Caco-2 (cell line): ENCODE measurements at regions not wholly inside any gene's neighbourhood (a gene's known extent, or its start where the extent isn't known, plus 50 kb on each side); places are given as distances from the start of the nearest gene placed in this dataset.

Experiments
- BruUV-seq: library from RNA; stranded (reverse); fragments of 400-500 nt; replicated peaks from 2 replicates; lab custom pipeline; 2021; lab: Mats Ljungman, UMichigan
- CTCF ChIA-PET: fragments of 300-600 bp; sonication (Branson Sonifier 250); formaldehyde crosslinking; loops from one replicate; lab custom pipeline; 2022; ENCODE audit warnings: antibody characterized with exemption; lab: Charles Lee
- POLR2A ChIA-PET: fragments of 300-600 bp; sonication (Branson Sonifier 250); formaldehyde crosslinking; loops from one replicate; lab custom pipeline; 2022; ENCODE audit warnings: antibody characterized with exemption; lab: Charles Lee
- DNase-seq, 2 experiments: peaks; one replicate each; pipeline versions ENCODE4 v3.0.0 to v3.0.0-alpha.2; 2020 to 2022
- H3K27me3 ChIP-seq: replicated peaks from 2 replicates; pipeline ENCODE4 v1.6.0; 2011; ENCODE audit warnings: low read length; ENCODE audit not compliant: control insufficient read depth, insufficient read depth
- H3K36me3 ChIP-seq: 2 replicates; pipeline ENCODE4 v1.5.1; 2011; ENCODE audit warnings: low read length; ENCODE audit not compliant: control insufficient read depth, insufficient read depth
- H3K4me1 ChIP-seq: fragments of 250-450 bp; sonication (Bioruptor Pico); 2 replicates; pipeline ENCODE4 v1.5.1; 2020; ENCODE audit warnings: mild to moderate bottlenecking
- H3K4me3 ChIP-seq: 2 replicates; pipeline ENCODE4 v1.5.1; 2011; ENCODE audit warnings: low read depth, mild to moderate bottlenecking, control low read depth, low read length
- H3K9me3 ChIP-seq: fragments of 250-450 bp; sonication (Bioruptor Pico); 2 replicates; pipeline ENCODE4 v1.5.1; 2020; ENCODE audit warnings: mild to moderate bottlenecking, moderate library complexity
- H3K27ac Mint-ChIP-seq: one replicate; pipeline ENCODE4 v1.8.0; 2022; ENCODE audit warnings: mixed read lengths; ENCODE audit not compliant: unreplicated experiment
- H3K27me3 Mint-ChIP-seq: one replicate; pipeline ENCODE4 v1.8.0; 2022; ENCODE audit warnings: mixed read lengths; ENCODE audit not compliant: insufficient read depth, unreplicated experiment
- H3K36me3 Mint-ChIP-seq: one replicate; pipeline ENCODE4 v1.8.0; 2022; ENCODE audit warnings: mild to moderate bottlenecking, mixed read lengths; ENCODE audit not compliant: insufficient read depth, unreplicated experiment
- H3K4me1 Mint-ChIP-seq: one replicate; pipeline ENCODE4 v1.8.0; 2022; ENCODE audit warnings: low read depth, mixed read lengths; ENCODE audit not compliant: unreplicated experiment
- H3K4me3 Mint-ChIP-seq: one replicate; pipeline ENCODE4 v1.8.0; 2022; ENCODE audit warnings: mild to moderate bottlenecking, moderate library complexity, mixed read lengths; ENCODE audit not compliant: unreplicated experiment
- H3K9me3 Mint-ChIP-seq: one replicate; pipeline ENCODE4 v1.8.0; 2022; ENCODE audit warnings: mixed read lengths; ENCODE audit not compliant: unreplicated experiment
- intact Hi-C: fragments of 100-400 bp; cut with micrococcal nuclease; formaldehyde crosslinking; loops from one replicate; pipeline ENCODE4 v1.10.0; 2022; ENCODE audit not compliant: unreplicated experiment
- TF ChIP-seq, protein P1 (sequence below), 2 experiments: fragments of 200-600 bp in 1 of 2; IDR thresholded peaks; 1 replicate in 1 of 2; 2 replicates in 1 of 2; pipeline versions ENCODE4 v1.5.1 to v1.8.0; 2011 to 2022; ENCODE audit warnings: antibody characterized with exemption in 1 of 2, control low read depth in 1 of 2, inconsistent platforms in 1 of 2, low read depth in 1 of 2, low read length in 1 of 2, mild to moderate bottlenecking in 1 of 2, moderate library complexity in 1 of 2; ENCODE audit not compliant: insufficient read depth in 1 of 2, severe bottlenecking in 1 of 2, unreplicated experiment in 1 of 2

DNA sequence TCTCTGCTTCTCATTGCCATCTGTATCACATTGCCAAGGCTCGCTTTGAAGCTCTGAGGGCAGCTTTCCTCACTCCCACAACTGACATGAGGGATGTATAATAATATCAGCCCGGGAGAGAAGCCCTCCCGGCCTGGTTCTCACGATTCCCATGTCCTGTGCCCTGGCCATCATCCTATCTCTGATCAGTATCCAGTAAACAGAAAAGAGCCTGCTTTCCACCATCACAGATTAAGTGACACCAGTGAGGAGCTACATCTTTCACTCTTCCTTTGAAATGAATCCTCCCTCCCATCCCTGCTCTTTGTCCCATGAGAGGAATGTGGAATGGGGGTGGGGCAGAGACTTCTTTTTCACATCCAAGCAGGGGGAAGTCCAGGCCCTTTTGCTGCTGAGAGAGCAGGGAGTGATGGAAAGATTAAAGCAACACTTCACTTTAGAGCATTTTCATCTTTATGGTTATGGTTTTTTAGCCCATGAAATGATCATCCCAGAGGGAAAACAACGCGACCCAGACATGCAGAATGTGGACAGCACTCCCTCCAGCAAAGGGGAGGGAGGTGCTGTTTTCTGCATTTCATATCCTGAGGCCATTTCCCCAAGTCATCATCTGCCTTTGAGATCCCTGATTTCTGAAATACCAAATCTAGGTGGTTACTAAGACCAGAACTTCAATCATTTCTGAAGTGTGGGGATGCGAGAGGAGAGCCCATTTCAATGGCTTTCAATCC lies 84.6 kb upstream of the LYZL1 start:
- H3K4me1 ChIP-seq = peaks cover 14% of the 10 kb centered on the region
- no peaks in the 10 kb centered on the region for H3K36me3 ChIP-seq
- intact Hi-C loops = loop anchor here (2.0 kb wide), 1 partner anchor 35 kb away; no protein-coding TSS in a partner anchor
- Mint-ChIP-seq H3K4me3 (no peak overlapping the region), H3K36me3 (no peaks in the 10 kb centered on the region), H3K4me1 (peaks cover 16% of the 10 kb centered on the region), H3K9me3 (peaks cover under 1% of the 10 kb centered on the region), H3K27ac (peak overlapping the region; percentile 54), H3K27me3 (no peaks in the 10 kb centered on the region)
- no TSS peak for BruUV-seq
- no peaks in the 10 kb centered on the region for H3K9me3 ChIP-seq
- H3K4me3 ChIP-seq = no peak overlapping the region
- TF ChIP-seq, protein P1, sequence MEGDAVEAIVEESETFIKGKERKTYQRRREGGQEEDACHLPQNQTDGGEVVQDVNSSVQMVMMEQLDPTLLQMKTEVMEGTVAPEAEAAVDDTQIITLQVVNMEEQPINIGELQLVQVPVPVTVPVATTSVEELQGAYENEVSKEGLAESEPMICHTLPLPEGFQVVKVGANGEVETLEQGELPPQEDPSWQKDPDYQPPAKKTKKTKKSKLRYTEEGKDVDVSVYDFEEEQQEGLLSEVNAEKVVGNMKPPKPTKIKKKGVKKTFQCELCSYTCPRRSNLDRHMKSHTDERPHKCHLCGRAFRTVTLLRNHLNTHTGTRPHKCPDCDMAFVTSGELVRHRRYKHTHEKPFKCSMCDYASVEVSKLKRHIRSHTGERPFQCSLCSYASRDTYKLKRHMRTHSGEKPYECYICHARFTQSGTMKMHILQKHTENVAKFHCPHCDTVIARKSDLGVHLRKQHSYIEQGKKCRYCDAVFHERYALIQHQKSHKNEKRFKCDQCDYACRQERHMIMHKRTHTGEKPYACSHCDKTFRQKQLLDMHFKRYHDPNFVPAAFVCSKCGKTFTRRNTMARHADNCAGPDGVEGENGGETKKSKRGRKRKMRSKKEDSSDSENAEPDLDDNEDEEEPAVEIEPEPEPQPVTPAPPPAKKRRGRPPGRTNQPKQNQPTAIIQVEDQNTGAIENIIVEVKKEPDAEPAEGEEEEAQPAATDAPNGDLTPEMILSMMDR (IDR thresholded peaks at IDR 0.05; ENCODE audit: insufficient read depth in 1 of 2, low read depth in 1 of 2, low read length in 1 of 2, severe bottlenecking in 1 of 2, unreplicated experiment in 1 of 2) = no peak
- peak; percentile 67 to 78 for DNase-seq
- POLR2A ChIA-PET = no interaction called here
- CTCF ChIA-PET = interaction anchor here (0.7 to 1.3 kb wide), 3 partner anchors 72 to 188 kb away, joined by 3 to 6 read pairs (median 4); no protein-coding TSS in a partner anchor
- no peaks in the 10 kb centered on the region for H3K27me3 ChIP-seq

DNA sequence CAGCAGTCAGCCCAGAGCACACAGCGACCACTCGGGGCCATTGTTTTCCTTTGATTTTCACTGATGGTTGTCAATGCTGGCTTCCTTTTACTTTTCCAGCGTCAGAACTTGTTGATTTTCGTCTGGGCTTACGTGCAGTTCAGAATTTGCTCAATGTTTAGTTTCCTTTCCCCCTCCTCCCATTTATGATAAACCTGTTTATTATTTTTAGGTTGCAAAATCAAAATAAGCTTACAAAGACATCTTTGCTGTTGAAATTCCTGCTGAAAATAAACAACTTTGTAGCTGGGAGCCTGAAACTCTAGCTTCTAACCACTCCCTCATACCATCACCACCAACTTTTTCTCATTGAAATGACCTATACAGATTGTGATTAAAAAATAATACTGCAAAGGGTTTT lies 83.1 kb upstream of the LYZL1 start:
- no peak overlapping the region for H3K4me3 Mint-ChIP-seq
- peaks cover 11% of the 10 kb centered on the region for H3K9me3 Mint-ChIP-seq
- H3K27ac Mint-ChIP-seq = no peak overlapping the region
- Histone ChIP-seq H3K9me3 (no peaks in the 10 kb centered on the region), H3K27me3 (no peaks in the 10 kb centered on the region), H3K36me3 (no peaks in the 10 kb centered on the region), H3K4me1 (peaks cover 14% of the 10 kb centered on the region), H3K4me3 (no peak overlapping the region)
- intact Hi-C loops = loop anchor here (2.0 kb wide), 1 partner anchor 33 kb away; no protein-coding TSS in a partner anchor
- TF ChIP-seq, protein P1 (IDR thresholded peaks at IDR 0.05; ENCODE audit: insufficient read depth in 1 of 2, low read depth in 1 of 2, low read length in 1 of 2, severe bottlenecking in 1 of 2, unreplicated experiment in 1 of 2) = no peak
- H3K4me1 Mint-ChIP-seq = peaks cover 16% of the 10 kb centered on the region
- ChIA-PET POLR2A (no interaction called here), CTCF (no interaction called here)
- no peak for DNase-seq
- no peaks in the 10 kb centered on the region for H3K36me3 Mint-ChIP-seq
- no TSS peak for BruUV-seq
- H3K27me3 Mint-ChIP-seq = no peaks in the 10 kb centered on the region

DNA sequence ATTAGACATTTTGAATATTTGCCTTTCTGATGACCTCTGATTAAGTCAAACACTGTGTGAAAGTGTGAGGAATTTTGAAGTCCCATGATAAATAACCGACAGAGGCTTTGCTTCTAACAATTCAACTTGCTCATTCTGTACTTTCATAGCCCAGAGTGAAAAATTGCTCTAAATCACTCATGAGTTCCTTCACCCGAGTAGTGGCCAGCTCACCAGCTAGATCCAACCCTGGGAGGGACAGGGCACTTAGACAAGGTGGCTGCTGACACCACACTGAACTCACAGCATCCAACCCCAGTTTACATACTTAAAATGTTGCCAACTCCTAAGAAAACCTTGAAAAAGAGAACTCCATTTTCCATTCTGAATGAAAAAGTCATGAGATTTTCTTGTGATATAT lies 80.0 kb upstream of the LYZL1 start:
- Histone ChIP-seq H3K9me3 (no peaks in the 10 kb centered on the region), H3K4me1 (peaks cover 8% of the 10 kb centered on the region), H3K27me3 (no peaks in the 10 kb centered on the region), H3K4me3 (no peak overlapping the region), H3K36me3 (no peaks in the 10 kb centered on the region)
- TF ChIP-seq, protein P1 (IDR thresholded peaks at IDR 0.05; ENCODE audit: insufficient read depth in 1 of 2, low read depth in 1 of 2, low read length in 1 of 2, severe bottlenecking in 1 of 2, unreplicated experiment in 1 of 2) = no peak
- Mint-ChIP-seq H3K27me3 (no peaks in the 10 kb centered on the region), H3K4me3 (no peak overlapping the region), H3K36me3 (no peaks in the 10 kb centered on the region), H3K27ac (no peak overlapping the region), H3K4me1 (peaks cover 8% of the 10 kb centered on the region), H3K9me3 (peaks cover 37% of the 10 kb centered on the region)
- DNase-seq = no peak
- ChIA-PET CTCF (no interaction called here), POLR2A (no interaction called here)
- BruUV-seq = no TSS peak
- intact Hi-C loops = no loop called here
